Mucosa of rectum (tissue), 2 donors: ENCODE measurements at regions not wholly inside any gene's neighbourhood (a gene's known extent, or its start where the extent isn't known, plus 50 kb on each side); places are given as distances from the start of the nearest gene placed in this dataset.
A peak's percentile ranks its signal among the peaks of the same experiment; 100 is the strongest.

Experiments
- H3K27ac ChIP-seq, 2 donors: one replicate each; pipeline ENCODE4 v1.7.0; 2013; ENCODE audit warnings: inconsistent platforms in 2 of 2, low read depth in 2 of 2, low read length in 2 of 2
- H3K27me3 ChIP-seq, 2 donors: one replicate each; pipeline ENCODE4 v1.7.0; 2013; ENCODE audit warnings: low read length in 2 of 2; ENCODE audit not compliant: control insufficient read depth in 2 of 2, insufficient read depth in 2 of 2
- H3K36me3 ChIP-seq, 2 donors: one replicate each; pipeline ENCODE4 v1.7.0; 2013; ENCODE audit warnings: low read length in 2 of 2; ENCODE audit not compliant: control insufficient read depth in 2 of 2, insufficient read depth in 2 of 2
- H3K4me1 ChIP-seq, 2 donors: one replicate each; pipeline ENCODE4 v1.7.0; 2013; ENCODE audit warnings: low read length in 2 of 2, mild to moderate bottlenecking in 1 of 2; ENCODE audit not compliant: control insufficient read depth in 2 of 2, insufficient read depth in 2 of 2
- H3K4me3 ChIP-seq, 2 donors: one replicate each; pipeline ENCODE4 v1.7.0; 2013; ENCODE audit warnings: low read length in 2 of 2
- H3K9ac ChIP-seq, 2 donors: one replicate each; pipeline ENCODE4 v1.7.0; 2013; ENCODE audit warnings: low read length in 2 of 2, low read depth in 1 of 2, mild to moderate bottlenecking in 1 of 2
- H3K9me3 ChIP-seq, 2 donors: one replicate each; pipeline ENCODE4 v1.7.0; 2013; ENCODE audit warnings: low read length in 2 of 2; ENCODE audit not compliant: control insufficient read depth in 2 of 2
- donor health status: healthy.
- donor health status: Normal muscosa, but diverticular disease.

- Histone ChIP-seq H3K9ac (no peak overlapping the region), H3K36me3 (no peaks in the 10 kb centered on the region), H3K27me3 (no peaks in the 10 kb centered on the region), H3K4me3 (no peak overlapping the region), H3K9me3 (no peaks in the 10 kb centered on the region), H3K27ac (no peak overlapping the region), H3K4me1 (no peaks in the 10 kb centered on the region)
These were observed 618.0 kb downstream of the NYAP2 start for GRCh38 chr2:226017537-226017936.

GRCh38 chr2:226017107-226017506, 617.6 kb downstream of the NYAP2 start:
- Histone ChIP-seq H3K4me3 (no peak overlapping the region), H3K27ac (no peak overlapping the region), H3K4me1 (no peaks in the 10 kb centered on the region), H3K27me3 (no peaks in the 10 kb centered on the region), H3K36me3 (no peaks in the 10 kb centered on the region), H3K9me3 (no peaks in the 10 kb centered on the region), H3K9ac (no peak overlapping the region)

GRCh38 chr2:226011716-226012450, 612.4 kb downstream of the NYAP2 start:
- H3K4me3 ChIP-seq: no peak overlapping the region
- no peak overlapping the region for H3K9ac ChIP-seq
- H3K9me3 ChIP-seq: no peaks in the 10 kb centered on the region
- H3K27ac ChIP-seq: no peak overlapping the region
- no peaks in the 10 kb centered on the region for H3K27me3 ChIP-seq
- H3K4me1 ChIP-seq: no peaks in the 10 kb centered on the region
- no peaks in the 10 kb centered on the region for H3K36me3 ChIP-seq

- H3K36me3 ChIP-seq: no peaks in the 10 kb centered on the region
- no peak overlapping the region for H3K9ac ChIP-seq
- no peaks in the 10 kb centered on the region for H3K27me3 ChIP-seq
- H3K4me1 ChIP-seq: no peaks in the 10 kb centered on the region
- no peak overlapping the region for H3K27ac ChIP-seq
- H3K4me3 ChIP-seq: no peak overlapping the region
- no peaks in the 10 kb centered on the region for H3K9me3 ChIP-seq
These were observed 602.9 kb downstream of the NYAP2 start for GRCh38 chr2:226002438-226002837.

DNA sequence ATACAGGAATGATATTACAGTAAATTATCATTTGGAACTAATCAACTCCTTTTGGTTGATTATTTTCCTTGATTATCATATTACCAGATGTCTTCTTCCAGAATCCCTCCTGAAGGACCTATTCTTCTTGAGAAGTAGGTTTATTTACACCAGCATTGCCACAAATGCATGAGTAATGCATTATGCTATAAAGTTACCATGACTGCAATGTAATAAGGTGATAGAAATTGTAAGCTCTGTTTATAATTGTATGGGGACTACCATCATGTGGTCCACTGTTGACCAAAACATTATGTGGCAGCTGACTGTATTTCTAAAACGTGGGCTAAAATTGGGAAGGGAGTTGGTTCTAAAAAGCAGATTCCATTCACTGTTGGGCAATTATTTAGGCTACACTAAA, 602.2 kb downstream of the NYAP2 start:
- Histone ChIP-seq H3K9me3 (no peaks in the 10 kb centered on the region), H3K4me1 (no peaks in the 10 kb centered on the region), H3K27me3 (no peaks in the 10 kb centered on the region), H3K36me3 (no peaks in the 10 kb centered on the region), H3K9ac (no peak overlapping the region), H3K27ac (no peak overlapping the region), H3K4me3 (no peak overlapping the region)

DNA sequence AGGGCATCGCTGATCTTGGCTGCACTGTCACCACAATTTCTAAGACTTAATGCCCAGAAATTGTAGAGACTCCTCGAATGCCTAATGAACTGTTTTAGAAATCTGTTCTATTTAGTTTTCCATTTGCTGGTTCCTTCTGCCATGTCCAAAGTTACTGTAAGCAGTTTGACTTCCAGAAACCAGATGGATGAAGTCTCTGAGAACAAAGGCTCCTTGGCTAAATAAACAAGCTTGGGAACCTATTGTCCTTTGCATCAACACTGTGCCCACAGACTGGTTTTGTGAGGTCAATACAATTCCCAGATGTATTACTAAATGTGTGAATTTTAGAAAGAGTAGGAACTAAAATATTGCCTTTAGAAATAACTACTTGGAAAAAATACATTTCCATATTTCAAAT, 600.2 kb downstream of the NYAP2 start:
- Histone ChIP-seq H3K4me3 (no peak overlapping the region), H3K9me3 (no peaks in the 10 kb centered on the region), H3K4me1 (no peaks in the 10 kb centered on the region), H3K27me3 (no peaks in the 10 kb centered on the region), H3K36me3 (no peaks in the 10 kb centered on the region), H3K9ac (no peak overlapping the region), H3K27ac (no peak overlapping the region)

DNA sequence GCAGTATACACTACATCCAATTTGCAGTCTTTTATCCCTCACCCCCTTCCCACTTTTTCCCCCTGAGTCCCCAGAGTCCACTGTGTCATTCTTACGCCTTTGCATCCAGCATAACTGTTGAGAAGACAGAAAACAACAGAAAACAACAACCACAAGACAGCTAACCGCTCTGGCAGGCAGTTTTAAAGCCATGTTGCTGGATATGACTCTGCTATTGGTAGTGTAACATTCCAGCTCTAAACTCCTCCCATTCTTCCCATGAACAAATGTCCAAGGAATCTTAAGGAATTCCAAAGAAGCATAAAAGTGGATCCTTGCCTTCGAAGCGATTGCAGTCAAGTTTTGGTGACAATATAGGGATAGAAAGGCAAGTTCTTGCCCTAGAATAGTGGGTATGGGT, 599.1 kb downstream of the NYAP2 start:
- Histone ChIP-seq H3K27ac (no peak overlapping the region), H3K9me3 (no peaks in the 10 kb centered on the region), H3K4me1 (no peaks in the 10 kb centered on the region), H3K9ac (no peak overlapping the region), H3K36me3 (no peaks in the 10 kb centered on the region), H3K4me3 (no peak overlapping the region), H3K27me3 (no peaks in the 10 kb centered on the region)

DNA sequence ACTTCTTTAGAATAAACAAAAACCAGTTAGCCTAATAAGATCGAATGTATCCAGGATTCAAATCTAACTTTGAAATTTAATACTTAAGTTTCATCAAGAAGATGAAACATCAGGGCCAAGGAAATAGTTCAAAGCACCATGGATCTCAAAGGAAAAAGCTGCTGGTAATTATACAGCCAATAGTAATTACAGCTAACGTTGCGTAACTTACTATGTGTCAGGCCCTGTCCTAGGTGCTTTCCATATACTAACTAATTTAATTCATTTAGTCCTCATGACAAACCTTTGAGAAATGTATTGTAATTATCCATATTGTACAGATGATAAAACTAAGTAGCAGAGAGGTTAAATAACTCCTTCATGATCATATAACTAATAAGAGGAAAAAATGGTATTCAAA, 598.6 kb downstream of the NYAP2 start:
- H3K27ac ChIP-seq: no peak overlapping the region
- no peaks in the 10 kb centered on the region for H3K27me3 ChIP-seq
- H3K4me1 ChIP-seq: no peaks in the 10 kb centered on the region
- H3K36me3 ChIP-seq: no peaks in the 10 kb centered on the region
- H3K4me3 ChIP-seq: no peak overlapping the region
- H3K9ac ChIP-seq: no peak overlapping the region
- H3K9me3 ChIP-seq: no peaks in the 10 kb centered on the region

DNA sequence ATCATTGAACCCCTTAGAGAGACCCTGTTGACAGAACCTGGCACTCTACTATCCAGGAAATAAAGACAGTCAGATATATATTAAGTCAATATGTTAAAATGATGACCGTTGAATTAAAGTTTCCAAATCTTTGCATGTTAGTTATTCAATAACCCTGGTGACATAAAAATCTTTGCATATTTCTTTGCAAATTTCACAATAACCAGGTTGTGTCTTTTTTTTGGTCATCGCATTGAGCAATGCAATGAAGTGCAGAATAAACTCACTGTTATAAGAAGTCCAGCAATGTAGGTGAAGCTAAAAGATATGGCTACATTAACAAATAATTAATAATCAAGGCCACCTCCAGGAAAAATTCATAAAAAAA, 596.9 kb downstream of the NYAP2 start:
- H3K27me3 ChIP-seq: no peaks in the 10 kb centered on the region
- H3K4me3 ChIP-seq: no peak overlapping the region
- no peaks in the 10 kb centered on the region for H3K36me3 ChIP-seq
- H3K4me1 ChIP-seq: no peaks in the 10 kb centered on the region
- no peak overlapping the region for H3K9ac ChIP-seq
- no peaks in the 10 kb centered on the region for H3K9me3 ChIP-seq
- no peak overlapping the region for H3K27ac ChIP-seq

DNA sequence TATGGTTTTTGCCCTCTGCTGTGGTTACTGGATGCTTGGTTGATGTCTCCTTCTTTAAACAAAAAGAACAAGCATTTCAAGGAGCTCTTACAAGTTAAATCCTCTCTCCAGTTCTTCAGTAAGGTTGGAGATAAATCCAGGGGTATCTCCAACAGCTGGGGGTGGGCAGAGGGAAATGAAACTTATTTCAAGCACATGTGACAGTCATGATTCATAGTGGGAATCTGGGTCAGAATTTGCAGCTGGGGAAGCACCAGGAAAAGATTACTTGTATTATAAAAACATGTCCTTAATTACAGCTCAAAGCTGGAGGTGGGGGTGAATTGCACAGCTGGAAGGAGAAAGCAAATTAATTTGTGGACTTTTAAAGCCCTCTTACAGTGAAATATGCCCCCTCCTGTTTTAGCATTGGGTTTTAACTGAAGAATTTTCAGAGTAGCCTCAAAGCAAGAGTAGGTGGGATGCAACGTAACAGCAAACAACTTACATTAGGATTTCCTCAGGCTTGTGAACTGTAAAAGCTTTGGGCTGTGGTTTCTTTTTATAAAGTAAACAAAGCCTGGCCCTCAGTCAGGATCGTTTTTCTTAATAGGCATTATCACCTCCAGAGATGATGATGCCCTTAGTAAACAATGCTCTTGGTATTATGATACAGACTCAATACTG, 596.4 kb downstream of the NYAP2 start:
- no peaks in the 10 kb centered on the region for H3K27me3 ChIP-seq
- H3K9me3 ChIP-seq: no peaks in the 10 kb centered on the region
- no peak overlapping the region for H3K4me3 ChIP-seq
- no peaks in the 10 kb centered on the region for H3K4me1 ChIP-seq
- no peaks in the 10 kb centered on the region for H3K36me3 ChIP-seq
- no peak overlapping the region for H3K9ac ChIP-seq
- peak overlapping the region in 1 of 2 donors; percentile 18 for H3K27ac ChIP-seq
